ENCODE measurements at regions not wholly inside any gene's neighbourhood (a gene's known extent, or its start where the extent isn't known, plus 50 kb on each side); places are given as distances from the start of the nearest gene placed in this dataset.

GRCh38 chr1:219763321-219763720, 150.4 kb upstream of the ZC3H11B start:
- TF ChIP-seq EZH2 (optimal IDR thresholded peaks at IDR 0.05; ENCODE audit: low read depth, low read length) = no peak
- TF ChIP-seq CTCF (IDR thresholded peaks at IDR 0.05; ENCODE audit: low read length) = no peak

Measured in MM.1S (cell line).